SU-DHL-6 (cell line): ENCODE measurements at regions not wholly inside any gene's neighbourhood (a gene's known extent, or its start where the extent isn't known, plus 50 kb on each side); places are given as distances from the start of the nearest gene placed in this dataset.

Experiments
- H2AFZ ChIP-seq: fragments of 200-600 bp; sonication (generic); 2 replicates; pipeline ENCODE4 v1.6.1; 2014; ENCODE audit warnings: low read depth, mild to moderate bottlenecking, moderate library complexity, mixed read lengths, antibody characterized with exemption, low read length; ENCODE audit not compliant: severe bottlenecking
- H3F3A ChIP-seq: fragments of 200-600 bp; shearing (Covaris generic); 2 replicates; pipeline ENCODE4 v1.6.0; 2016; ENCODE audit warnings: antibody characterized with exemption, mild to moderate bottlenecking; ENCODE audit not compliant: insufficient read depth
- H3K27ac ChIP-seq: fragments of 200-600 bp; sonication (generic); 2 replicates; pipeline ENCODE4 v1.5.1; 2016; ENCODE audit warnings: low read depth, mild to moderate bottlenecking, low read length, moderate library complexity, mixed read lengths
- H3K27me3 ChIP-seq: fragments of 200-600 bp; sonication (generic), shearing (Covaris generic); 2 replicates; pipeline ENCODE4 v1.6.0; 2014; ENCODE audit warnings: mild to moderate bottlenecking, low read length
- H3K36me3 ChIP-seq: fragments of 200-600 bp; sonication (generic); 2 replicates; pipeline ENCODE4 v1.6.1; 2014; ENCODE audit warnings: mild to moderate bottlenecking, low read length, mixed read lengths
- H3K4me2 ChIP-seq: fragments of 300-600, 200-600 bp; shearing (Covaris generic), sonication (generic); 2 replicates; pipeline ENCODE4 v1.6.0; 2014; ENCODE audit warnings: low read length, low read depth, mild to moderate bottlenecking; ENCODE audit not compliant: poor library complexity, severe bottlenecking
- H3K4me3 ChIP-seq: fragments of 200-600 bp; sonication (generic); 2 replicates; pipeline ENCODE4 v1.5.1; 2014; ENCODE audit warnings: antibody characterized with exemption, low read length, mild to moderate bottlenecking, mixed read lengths; ENCODE audit not compliant: insufficient read depth, poor library complexity, severe bottlenecking
- H3K79me2 ChIP-seq: fragments of 200-600 bp; sonication (generic); 2 replicates; pipeline ENCODE4 v1.6.1; 2014; ENCODE audit warnings: mild to moderate bottlenecking, low read length, moderate library complexity; ENCODE audit not compliant: insufficient read depth
- H3K9ac ChIP-seq: fragments of 200-600 bp; sonication (generic); 2 replicates; pipeline ENCODE4 v1.7.0; 2014; ENCODE audit warnings: mild to moderate bottlenecking, low read length
- H3K9me2 ChIP-seq: fragments of 200-600 bp; sonication (generic); replicated peaks from 2 replicates; pipeline ENCODE4 v1.6.1; 2014; ENCODE audit warnings: low read length; ENCODE audit not compliant: insufficient read depth
- H3K9me3 ChIP-seq: fragments of 200-600 bp; sonication (generic); 2 replicates; pipeline ENCODE4 v1.6.1; 2014; ENCODE audit warnings: low read length, mixed read lengths; ENCODE audit not compliant: insufficient read depth
- H4K20me1 ChIP-seq: fragments of 200-600 bp; sonication (generic); 2 replicates; pipeline ENCODE4 v1.6.1; 2014; ENCODE audit warnings: low read depth, mild to moderate bottlenecking, antibody characterized with exemption, low read length, moderate library complexity, mixed read lengths
- EZH2phosphoT487 ChIP-seq: fragments of 200-600 bp; sonication (generic), shearing (Covaris generic); conservative IDR thresholded peaks from 2 replicates; pipeline ENCODE4 v1.6.1; 2018; ENCODE audit warnings: mild to moderate bottlenecking, antibody characterized with exemption, low read length, moderate library complexity, mixed read lengths
- TF ChIP-seq, protein P1 (sequence below): fragments of 200-600 bp; sonication (generic); IDR thresholded peaks from one replicate; pipeline ENCODE4 v1.5.1; 2017; ENCODE audit warnings: antibody characterized with exemption, mild to moderate bottlenecking, low read length, moderate library complexity; ENCODE audit not compliant: insufficient read depth, poor library complexity, severe bottlenecking

DNA sequence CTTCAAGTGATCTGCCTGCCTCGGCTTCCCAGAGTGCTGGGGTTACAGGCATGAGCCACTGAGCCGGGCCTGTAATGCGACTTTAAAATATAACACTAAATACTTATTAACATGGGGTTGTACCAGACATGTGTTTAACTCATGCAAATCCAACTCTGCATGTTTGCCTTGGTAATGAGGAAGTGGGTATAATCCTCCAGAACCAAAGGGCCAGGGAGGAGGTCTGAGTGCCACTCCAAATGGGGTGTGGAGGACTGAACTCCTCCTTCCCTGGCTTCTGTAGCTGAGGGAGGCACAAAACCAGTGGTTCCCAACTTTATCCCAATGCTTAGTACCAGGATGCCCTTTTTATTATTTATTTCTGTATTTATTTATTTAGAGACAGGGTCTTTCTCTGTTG is 61.6 kb upstream of the MED13L start:
- Histone ChIP-seq H3K79me2 (no peaks in the 10 kb centered on the region), H3K27me3 (no peaks in the 10 kb centered on the region), H3K9ac (no peak overlapping the region), H3K4me2 (no peak overlapping the region), H2AFZ (no peak overlapping the region), H3K4me3 (no peak overlapping the region), H3K36me3 (no peaks in the 10 kb centered on the region), H3F3A (no peaks in the 10 kb centered on the region), H4K20me1 (no peaks in the 10 kb centered on the region), H3K27ac (no peak overlapping the region), H3K9me3 (no peaks in the 10 kb centered on the region), H3K9me2 (no peaks in the 10 kb centered on the region)
- TF ChIP-seq, protein P1, sequence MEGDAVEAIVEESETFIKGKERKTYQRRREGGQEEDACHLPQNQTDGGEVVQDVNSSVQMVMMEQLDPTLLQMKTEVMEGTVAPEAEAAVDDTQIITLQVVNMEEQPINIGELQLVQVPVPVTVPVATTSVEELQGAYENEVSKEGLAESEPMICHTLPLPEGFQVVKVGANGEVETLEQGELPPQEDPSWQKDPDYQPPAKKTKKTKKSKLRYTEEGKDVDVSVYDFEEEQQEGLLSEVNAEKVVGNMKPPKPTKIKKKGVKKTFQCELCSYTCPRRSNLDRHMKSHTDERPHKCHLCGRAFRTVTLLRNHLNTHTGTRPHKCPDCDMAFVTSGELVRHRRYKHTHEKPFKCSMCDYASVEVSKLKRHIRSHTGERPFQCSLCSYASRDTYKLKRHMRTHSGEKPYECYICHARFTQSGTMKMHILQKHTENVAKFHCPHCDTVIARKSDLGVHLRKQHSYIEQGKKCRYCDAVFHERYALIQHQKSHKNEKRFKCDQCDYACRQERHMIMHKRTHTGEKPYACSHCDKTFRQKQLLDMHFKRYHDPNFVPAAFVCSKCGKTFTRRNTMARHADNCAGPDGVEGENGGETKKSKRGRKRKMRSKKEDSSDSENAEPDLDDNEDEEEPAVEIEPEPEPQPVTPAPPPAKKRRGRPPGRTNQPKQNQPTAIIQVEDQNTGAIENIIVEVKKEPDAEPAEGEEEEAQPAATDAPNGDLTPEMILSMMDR = no peak
- no peak for TF ChIP-seq EZH2phosphoT487

DNA sequence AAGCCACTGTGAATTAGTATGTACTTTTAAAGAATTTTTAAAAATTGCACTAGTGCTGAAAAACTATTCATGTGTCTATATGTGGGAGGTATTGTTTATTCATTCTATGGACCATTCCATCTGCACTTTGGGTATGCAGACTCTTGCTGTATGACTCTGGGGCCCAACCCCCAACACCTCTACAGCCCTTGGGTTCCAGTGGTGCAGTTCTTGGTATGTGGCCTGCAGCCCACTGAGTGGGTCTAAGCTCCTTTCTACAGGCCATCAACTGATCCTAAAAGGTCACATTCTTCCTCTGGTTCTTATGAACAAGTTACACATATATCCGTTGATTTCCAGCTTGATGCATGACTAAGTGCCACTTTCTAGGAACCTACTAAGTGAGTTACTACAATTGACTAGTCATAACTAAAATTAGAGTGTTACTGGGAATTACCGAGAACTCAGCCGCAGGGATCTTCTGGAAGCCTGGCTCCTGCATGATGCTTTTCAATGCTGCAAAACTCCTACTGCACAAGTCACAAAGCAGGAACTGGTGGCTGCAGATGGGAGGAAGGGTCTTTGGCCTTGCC is 62.4 kb upstream of the MED13L start:
- no peak overlapping the region for H3K27ac ChIP-seq
- TF ChIP-seq, protein P1 = no peak
- TF ChIP-seq EZH2phosphoT487 = no peak
- no peaks in the 10 kb centered on the region for H4K20me1 ChIP-seq
- no peaks in the 10 kb centered on the region for H3K9me3 ChIP-seq
- no peak overlapping the region for H3K4me3 ChIP-seq
- H3K36me3 ChIP-seq = no peaks in the 10 kb centered on the region
- H2AFZ ChIP-seq = no peak overlapping the region
- H3F3A ChIP-seq = no peaks in the 10 kb centered on the region
- no peaks in the 10 kb centered on the region for H3K79me2 ChIP-seq
- no peak overlapping the region for H3K9ac ChIP-seq
- no peaks in the 10 kb centered on the region for H3K27me3 ChIP-seq
- H3K4me2 ChIP-seq = no peak overlapping the region
- H3K9me2 ChIP-seq = no peaks in the 10 kb centered on the region

DNA sequence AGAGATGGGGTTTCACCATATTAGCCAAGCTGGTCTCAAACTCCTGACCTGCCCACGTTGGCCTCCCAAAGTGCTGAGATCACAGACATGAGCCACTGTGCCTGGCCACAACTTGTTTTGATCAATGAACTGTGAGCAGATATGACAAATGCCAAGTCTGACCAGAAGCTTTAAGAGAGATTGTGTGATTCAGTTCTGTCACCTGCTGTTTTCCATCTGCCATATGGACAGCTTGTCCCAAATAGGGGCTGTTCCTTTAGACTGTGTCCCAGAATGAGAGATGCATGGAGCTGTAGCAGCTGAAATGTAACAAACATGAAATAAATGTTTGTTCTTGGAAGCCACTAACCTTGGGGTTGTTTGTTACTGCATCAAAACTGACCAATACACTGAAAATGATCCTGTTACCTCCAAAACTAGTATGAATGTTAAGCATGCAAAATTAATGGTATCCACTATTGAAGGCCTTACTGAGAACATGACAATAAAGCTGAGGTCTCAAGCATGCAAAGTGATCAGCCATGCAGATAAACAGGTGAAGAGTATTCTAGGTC is 65.9 kb upstream of the MED13L start:
- Histone ChIP-seq H3F3A (no peaks in the 10 kb centered on the region), H2AFZ (no peak overlapping the region), H3K4me2 (no peak overlapping the region), H3K9me3 (no peaks in the 10 kb centered on the region), H3K27ac (no peak overlapping the region), H3K79me2 (no peaks in the 10 kb centered on the region), H3K4me3 (no peak overlapping the region), H3K9ac (no peak overlapping the region), H3K36me3 (no peaks in the 10 kb centered on the region), H3K9me2 (no peaks in the 10 kb centered on the region), H4K20me1 (no peaks in the 10 kb centered on the region), H3K27me3 (no peaks in the 10 kb centered on the region)
- no peak for TF ChIP-seq EZH2phosphoT487

DNA sequence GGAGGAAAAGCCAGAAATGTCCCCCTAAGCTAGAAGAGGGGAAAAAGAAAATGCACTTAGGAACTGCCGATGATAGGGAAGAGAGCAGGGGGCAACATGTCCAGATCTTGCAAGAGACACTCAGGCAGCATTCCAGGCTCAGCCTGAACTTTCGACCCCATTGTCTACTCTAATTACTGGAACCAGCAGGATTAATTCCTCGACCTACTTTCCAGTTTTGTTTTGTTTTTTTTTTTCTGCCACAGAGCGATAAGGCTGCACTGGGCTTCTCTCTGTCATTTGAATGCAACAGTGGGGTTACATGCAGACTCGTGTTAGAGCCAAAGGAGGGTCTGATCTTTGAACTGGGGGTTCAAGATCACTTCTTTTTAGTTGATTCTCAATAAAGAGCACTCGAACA is 68.7 kb upstream of the MED13L start:
- no peaks in the 10 kb centered on the region for H3K79me2 ChIP-seq
- no peaks in the 10 kb centered on the region for H4K20me1 ChIP-seq
- no peaks in the 10 kb centered on the region for H3K9me2 ChIP-seq
- no peak overlapping the region for H3K27ac ChIP-seq
- no peak overlapping the region for H3K9ac ChIP-seq
- no peaks in the 10 kb centered on the region for H3K27me3 ChIP-seq
- no peak overlapping the region for H3K4me3 ChIP-seq
- H3K9me3 ChIP-seq = no peaks in the 10 kb centered on the region
- H3K4me2 ChIP-seq = no peak overlapping the region
- TF ChIP-seq EZH2phosphoT487 = no peak
- TF ChIP-seq, protein P1 = no peak
- no peak overlapping the region for H2AFZ ChIP-seq
- H3F3A ChIP-seq = no peaks in the 10 kb centered on the region
- no peaks in the 10 kb centered on the region for H3K36me3 ChIP-seq
